Germinal center (tissue), 1 donor: ENCODE measurements at regions not wholly inside any gene's neighbourhood (a gene's known extent, or its start where the extent isn't known, plus 50 kb on each side); places are given as distances from the start of the nearest gene placed in this dataset.
"Not testable (repeated sequence)": the region's sequence is repeated elsewhere in the genome, so short reads cannot be mapped to it uniquely, and the experiment has no call there.

Source experiments
- DNase-seq: peaks from one replicate; pipeline ENCODE4 v3.0.0; 2012; ENCODE audit warnings: mixed read lengths, low spot score

GRCh38 chr13:65143920-65144319 is 2086.2 kb downstream of the PCDH9 start:
- no peak for DNase-seq

GRCh38 chr13:65133094-65133493 is 2097.0 kb downstream of the PCDH9 start:
- no peak for DNase-seq

- DNase-seq: no peak
Measured at GRCh38 chr13:65125236-65125635, 2104.9 kb downstream of the PCDH9 start.

- no peak for DNase-seq
Measured at GRCh38 chr13:65112531-65112941, 2117.6 kb downstream of the PCDH9 start.

GRCh38 chr13:65112123-65112522 is 2118.0 kb downstream of the PCDH9 start:
- DNase-seq: no peak

- no peak for DNase-seq
Measured at GRCh38 chr13:65111223-65111622, 2118.9 kb downstream of the PCDH9 start.

- DNase-seq: not testable (repeated sequence)
Measured at GRCh38 chr13:65104436-65104835, 2125.7 kb downstream of the PCDH9 start.

- DNase-seq: no peak
Measured at GRCh38 chr13:65103351-65103750, 2126.8 kb downstream of the PCDH9 start.

GRCh38 chr13:65095161-65096082 is 2134.7 kb downstream of the PCDH9 start:
- no peak for DNase-seq

- DNase-seq: no peak
Measured at GRCh38 chr13:65093357-65093756, 2136.8 kb downstream of the PCDH9 start.

- DNase-seq: no peak
Measured at GRCh38 chr13:65091031-65091430, 2139.1 kb downstream of the PCDH9 start.

- no peak for DNase-seq
Measured at GRCh38 chr13:65090186-65090585, 2139.9 kb downstream of the PCDH9 start.

GRCh38 chr13:65088906-65089305 is 2141.2 kb downstream of the PCDH9 start:
- DNase-seq: no peak

GRCh38 chr13:65085977-65086376 is 2144.2 kb downstream of the PCDH9 start:
- no peak for DNase-seq

GRCh38 chr13:65074248-65074647 is 2155.9 kb downstream of the PCDH9 start:
- DNase-seq: no peak

GRCh38 chr13:65064967-65065366 is 2165.2 kb downstream of the PCDH9 start:
- DNase-seq: no peak

GRCh38 chr13:65063753-65064152 is 2166.4 kb downstream of the PCDH9 start:
- no peak for DNase-seq

- DNase-seq: no peak
Measured at GRCh38 chr13:65057986-65058385, 2172.2 kb downstream of the PCDH9 start.

GRCh38 chr13:65054277-65054676 is 2175.9 kb downstream of the PCDH9 start:
- DNase-seq: no peak

- DNase-seq: no peak
Measured at GRCh38 chr13:65036999-65037398, 2193.1 kb downstream of the PCDH9 start.

GRCh38 chr13:65035302-65035701 is 2194.8 kb downstream of the PCDH9 start:
- no peak for DNase-seq

- DNase-seq: no peak
Measured at GRCh38 chr13:65034266-65034665, 2195.9 kb downstream of the PCDH9 start.

- DNase-seq: no peak
Measured at GRCh38 chr13:65032825-65033224, 2197.3 kb downstream of the PCDH9 start.

- no peak for DNase-seq
Measured at GRCh38 chr13:65028101-65028500, 2202.0 kb downstream of the PCDH9 start.
